VCaP (cell line): ENCODE measurements at regions not wholly inside any gene's neighbourhood (a gene's known extent, or its start where the extent isn't known, plus 50 kb on each side); places are given as distances from the start of the nearest gene placed in this dataset.
"Not testable (repeated sequence)": the region's sequence is repeated elsewhere in the genome, so short reads cannot be mapped to it uniquely, and the experiment has no call there.

Experiments used
- H3K27ac ChIP-seq: fragments of 450-650 bp; 2 replicates; pipeline ENCODE4 v1.5.1; 2017
- CTCF ChIP-seq: fragments of 450-650 bp; conservative IDR thresholded peaks from 2 replicates; pipeline ENCODE4 v1.5.1; 2017; ENCODE audit warnings: mild to moderate bottlenecking, moderate library complexity

- no peak for TF ChIP-seq CTCF
- no peak overlapping the region for H3K27ac ChIP-seq
These were observed 215.6 kb upstream of the ZNF217 start for GRCh38 chr20:53809217-53809616.

- no peak overlapping the region for H3K27ac ChIP-seq
- TF ChIP-seq CTCF, result no peak
These were observed 215.1 kb upstream of the ZNF217 start for GRCh38 chr20:53808733-53809132.

GRCh38 chr20:53808302-53808701, 214.7 kb upstream of the ZNF217 start:
- H3K27ac ChIP-seq, result not testable (repeated sequence)

- no peak for TF ChIP-seq CTCF
- H3K27ac ChIP-seq, result no peak overlapping the region
These were observed 213.2 kb upstream of the ZNF217 start for GRCh38 chr20:53806683-53807401.

DNA sequence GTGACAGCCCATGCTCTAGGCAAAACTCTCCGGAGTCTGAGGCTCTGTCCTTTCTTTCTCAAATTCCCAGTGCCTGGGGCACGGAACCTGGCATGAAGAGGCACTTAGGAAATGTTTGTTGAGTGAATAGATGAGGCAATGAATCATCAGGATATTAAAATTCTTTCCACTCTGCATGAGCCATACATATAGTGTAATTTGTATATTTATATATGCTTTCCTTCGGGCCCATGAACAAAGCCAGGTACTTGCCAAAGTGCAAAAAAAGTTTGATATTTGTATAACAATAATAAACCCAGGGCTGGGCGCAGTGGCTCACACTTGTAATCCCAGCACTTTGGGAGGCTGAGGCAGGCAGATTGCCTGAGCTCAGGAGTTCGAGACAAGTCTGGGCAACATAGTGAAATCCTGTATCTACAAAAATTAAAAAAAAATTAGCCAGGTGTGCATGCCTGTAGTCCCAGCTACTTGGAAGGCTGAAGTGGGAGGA, 212.3 kb upstream of the ZNF217 start:
- H3K27ac ChIP-seq, result no peak overlapping the region

DNA sequence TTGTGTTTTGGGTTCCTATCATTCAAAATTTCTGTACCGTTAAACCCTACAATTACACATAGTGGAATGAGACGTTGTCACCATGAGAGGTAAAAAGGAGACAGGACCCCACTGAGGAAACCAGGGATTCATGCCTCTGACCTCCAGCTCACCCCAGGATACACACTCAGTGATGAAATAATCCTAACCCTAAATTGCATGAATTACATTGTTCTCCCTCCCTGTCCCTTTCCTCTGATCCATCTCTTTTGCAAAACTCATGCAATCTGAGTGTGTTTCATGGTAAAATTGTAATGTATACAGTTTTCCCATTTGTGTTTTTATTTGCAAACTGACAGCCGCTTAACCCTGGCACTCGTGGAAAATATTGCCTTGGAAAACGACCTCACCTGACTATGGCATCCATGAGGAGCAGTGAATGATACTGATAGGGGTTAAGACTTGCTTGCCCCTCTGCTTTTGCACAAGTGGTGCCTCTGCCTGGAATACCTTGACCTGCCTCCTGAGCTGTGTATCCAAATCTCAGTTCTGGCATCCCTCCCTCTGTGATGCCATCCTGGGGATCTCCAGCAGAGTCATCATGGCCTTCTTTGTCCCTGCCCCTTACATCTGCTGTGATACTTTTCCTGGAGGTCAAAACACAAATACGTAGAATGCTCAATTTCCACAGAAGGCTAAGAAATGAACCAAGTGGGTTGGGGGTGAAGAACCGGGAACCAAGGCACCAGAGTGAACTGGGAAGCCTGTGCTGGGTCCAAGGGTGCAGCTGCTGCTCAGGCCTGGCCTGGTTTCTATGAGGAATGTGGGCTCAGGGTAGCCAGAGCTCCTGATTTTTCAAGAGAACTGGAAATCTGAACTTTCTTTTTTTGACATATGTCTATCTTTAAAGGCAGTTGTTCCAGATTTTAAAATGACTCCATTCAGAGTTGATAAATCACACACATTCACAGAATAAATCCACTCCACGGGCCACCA, 211.6 kb upstream of the ZNF217 start:
- TF ChIP-seq CTCF, result no peak
- H3K27ac ChIP-seq, result no peak overlapping the region

More for the DNA sequence above, 212.3 kb upstream of the ZNF217 start:
- no peak for TF ChIP-seq CTCF

- H3K27ac ChIP-seq, result not testable (repeated sequence)
These were observed 210.7 kb upstream of the ZNF217 start for GRCh38 chr20:53804308-53804707.

GRCh38 chr20:53803492-53804155, 210.0 kb upstream of the ZNF217 start:
- TF ChIP-seq CTCF, result no peak

More at GRCh38 chr20:53803492-53804155, 210.0 kb upstream of the ZNF217 start:
- H3K27ac ChIP-seq, result no peak overlapping the region
